MM.1S (cell line): ENCODE measurements at regions not wholly inside any gene's neighbourhood (a gene's known extent, or its start where the extent isn't known, plus 50 kb on each side); places are given as distances from the start of the nearest gene placed in this dataset.

Experiments
- DNase-seq: peaks from one replicate; pipeline ENCODE4 v3.0.0-alpha.2; 2015
- H2AFZ ChIP-seq: fragments of 300-600 bp; sonication (generic); 2 replicates; pipeline ENCODE4 v1.6.0; 2016; ENCODE audit warnings: antibody characterized with exemption, low read length
- H3F3A ChIP-seq: fragments of 300-600 bp; sonication (generic); 2 replicates; pipeline ENCODE4 v1.6.1; 2016; ENCODE audit warnings: mild to moderate bottlenecking, antibody characterized with exemption, low read length, moderate library complexity, mixed read lengths; ENCODE audit not compliant: insufficient read depth
- H3K27ac ChIP-seq: fragments of 300-600 bp; sonication (generic); 2 replicates; pipeline ENCODE4 v1.5.1; 2016; ENCODE audit warnings: mild to moderate bottlenecking, low read length
- H3K27me3 ChIP-seq: fragments of 300-600 bp; sonication (generic); replicated peaks from 2 replicates; pipeline ENCODE4 v1.6.0; 2016; ENCODE audit warnings: low read length; ENCODE audit not compliant: insufficient read depth
- H3K36me3 ChIP-seq: fragments of 300-600 bp; sonication (generic); replicated peaks from 2 replicates; pipeline ENCODE4 v1.6.1; 2016; ENCODE audit warnings: mild to moderate bottlenecking, low read length, mixed read lengths; ENCODE audit not compliant: insufficient read depth
- H3K4me1 ChIP-seq: fragments of 300-600 bp; sonication (generic); 2 replicates; pipeline ENCODE4 v1.6.1; 2016; ENCODE audit warnings: low read length, mixed read lengths
- H3K4me2 ChIP-seq: fragments of 300-600 bp; sonication (generic); 2 replicates; pipeline ENCODE4 v1.6.0; 2016; ENCODE audit warnings: low read depth, low read length
- H3K4me3 ChIP-seq: fragments of 300-600 bp; sonication (generic); 2 replicates; pipeline ENCODE4 v1.5.1; 2016; ENCODE audit warnings: low read length, mixed read lengths
- H3K79me2 ChIP-seq: fragments of 300-600 bp; sonication (generic); 2 replicates; pipeline ENCODE4 v1.6.1; 2016; ENCODE audit warnings: mixed run types, low read length, mixed read lengths
- H3K9ac ChIP-seq: fragments of 300-600 bp; sonication (generic); 2 replicates; pipeline ENCODE4 v1.6.1; 2016; ENCODE audit warnings: low read length, mixed read lengths
- H3K9me2 ChIP-seq: fragments of 300-600 bp; sonication (generic); replicated peaks from 2 replicates; pipeline ENCODE4 v1.6.1; 2016; ENCODE audit warnings: mild to moderate bottlenecking, low read length, mixed read lengths; ENCODE audit not compliant: insufficient read depth
- H3K9me3 ChIP-seq: fragments of 300-600 bp; sonication (generic); replicated peaks from 2 replicates; pipeline ENCODE4 v1.6.1; 2016; ENCODE audit warnings: mild to moderate bottlenecking, low read length, mixed read lengths; ENCODE audit not compliant: insufficient read depth
- H4K20me1 ChIP-seq: fragments of 300-600 bp; sonication (generic); 2 replicates; pipeline ENCODE4 v1.6.1; 2016; ENCODE audit warnings: mild to moderate bottlenecking, low read length, moderate library complexity, mixed read lengths; ENCODE audit not compliant: insufficient read depth
- EZH2 ChIP-seq: fragments of 300-600 bp; sonication (generic); optimal IDR thresholded peaks from 2 replicates; pipeline ENCODE3; 2017; ENCODE audit warnings: low read depth, mild to moderate bottlenecking, antibody characterized with exemption, low read length, mixed read lengths
- EZH2phosphoT487 ChIP-seq: fragments of 300-600 bp; sonication (generic); IDR thresholded peaks from 2 replicates; pipeline ENCODE4 v1.6.1; 2018; ENCODE audit warnings: antibody characterized with exemption, low read length
- TF ChIP-seq, protein P1 (sequence below): fragments of 300-600 bp; sonication (generic); IDR thresholded peaks from 2 replicates; pipeline ENCODE4 v1.5.1; 2016; ENCODE audit warnings: antibody characterized with exemption, low read length, mixed read lengths

DNA sequence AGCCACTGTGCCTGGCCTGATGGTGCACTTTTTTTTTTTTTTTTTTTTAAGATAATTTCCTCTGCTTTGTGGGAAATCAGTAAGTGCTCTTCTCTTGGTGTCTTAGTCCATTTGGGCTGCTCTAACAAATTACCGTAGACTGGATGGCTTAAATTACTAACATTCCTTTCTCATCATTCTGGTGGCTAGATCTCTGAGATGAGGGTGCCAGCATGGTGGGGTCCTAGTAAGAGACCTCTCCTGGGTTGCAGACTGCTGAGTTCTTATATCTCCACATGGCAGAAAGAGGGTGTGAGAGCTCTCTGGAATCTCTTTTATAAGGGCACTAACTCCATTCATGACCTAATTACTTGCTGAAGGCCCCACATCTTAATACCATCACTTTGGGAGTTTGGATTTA, 133.9 kb upstream of the ANKRD55 start:
- H3K27ac ChIP-seq: no peak overlapping the region
- H3K4me1 ChIP-seq: no peaks in the 10 kb centered on the region
- H3K4me3 ChIP-seq: no peak overlapping the region
- H3K9ac ChIP-seq: no peak overlapping the region
- no peak for DNase-seq
- H3K27me3 ChIP-seq: no peaks in the 10 kb centered on the region
- no peaks in the 10 kb centered on the region for H3K9me3 ChIP-seq
- H3K36me3 ChIP-seq: no peaks in the 10 kb centered on the region
- H3F3A ChIP-seq: no peaks in the 10 kb centered on the region
- no peaks in the 10 kb centered on the region for H3K9me2 ChIP-seq
- H2AFZ ChIP-seq: no peak overlapping the region
- H3K79me2 ChIP-seq: no peaks in the 10 kb centered on the region
- H3K4me2 ChIP-seq: no peak overlapping the region
- TF ChIP-seq, protein P1, sequence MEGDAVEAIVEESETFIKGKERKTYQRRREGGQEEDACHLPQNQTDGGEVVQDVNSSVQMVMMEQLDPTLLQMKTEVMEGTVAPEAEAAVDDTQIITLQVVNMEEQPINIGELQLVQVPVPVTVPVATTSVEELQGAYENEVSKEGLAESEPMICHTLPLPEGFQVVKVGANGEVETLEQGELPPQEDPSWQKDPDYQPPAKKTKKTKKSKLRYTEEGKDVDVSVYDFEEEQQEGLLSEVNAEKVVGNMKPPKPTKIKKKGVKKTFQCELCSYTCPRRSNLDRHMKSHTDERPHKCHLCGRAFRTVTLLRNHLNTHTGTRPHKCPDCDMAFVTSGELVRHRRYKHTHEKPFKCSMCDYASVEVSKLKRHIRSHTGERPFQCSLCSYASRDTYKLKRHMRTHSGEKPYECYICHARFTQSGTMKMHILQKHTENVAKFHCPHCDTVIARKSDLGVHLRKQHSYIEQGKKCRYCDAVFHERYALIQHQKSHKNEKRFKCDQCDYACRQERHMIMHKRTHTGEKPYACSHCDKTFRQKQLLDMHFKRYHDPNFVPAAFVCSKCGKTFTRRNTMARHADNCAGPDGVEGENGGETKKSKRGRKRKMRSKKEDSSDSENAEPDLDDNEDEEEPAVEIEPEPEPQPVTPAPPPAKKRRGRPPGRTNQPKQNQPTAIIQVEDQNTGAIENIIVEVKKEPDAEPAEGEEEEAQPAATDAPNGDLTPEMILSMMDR: no peak
- TF ChIP-seq EZH2phosphoT487: no peak
- no peak for TF ChIP-seq EZH2
- no peaks in the 10 kb centered on the region for H4K20me1 ChIP-seq

DNA sequence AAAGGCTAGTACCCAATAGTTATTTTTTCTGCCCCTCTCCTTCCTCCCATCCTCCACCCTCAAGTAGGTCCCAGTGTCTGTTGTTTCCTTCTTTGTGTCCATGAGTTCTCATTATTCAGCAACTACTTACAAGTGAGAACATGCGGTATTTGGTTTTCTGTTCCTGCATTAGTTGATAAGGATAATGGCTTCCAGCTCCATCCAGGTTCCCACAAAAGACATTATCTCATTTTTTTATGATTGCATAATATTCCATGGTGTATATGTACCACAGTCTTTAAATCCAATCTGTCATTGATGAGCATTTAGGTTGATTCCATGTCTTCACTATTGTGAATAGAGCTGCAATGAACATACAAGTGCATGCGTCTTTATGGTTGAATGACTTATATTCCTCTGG, 128.3 kb upstream of the ANKRD55 start:
- no peak overlapping the region for H3K4me2 ChIP-seq
- H3K27ac ChIP-seq: no peak overlapping the region
- 0 out of 2 replicates have a peak, but pooled peaks cover 3% of the 10 kb centered on the region for H3K4me1 ChIP-seq
- no peaks in the 10 kb centered on the region for H3K36me3 ChIP-seq
- no peak overlapping the region for H3K9ac ChIP-seq
- H3K9me3 ChIP-seq: no peaks in the 10 kb centered on the region
- no peak for DNase-seq
- H3F3A ChIP-seq: no peaks in the 10 kb centered on the region
- H3K27me3 ChIP-seq: no peaks in the 10 kb centered on the region
- H2AFZ ChIP-seq: no peak overlapping the region
- TF ChIP-seq EZH2 (no peak), EZH2phosphoT487 (no peak)
- TF ChIP-seq, protein P1: no peak
- H3K4me3 ChIP-seq: no peak overlapping the region
- H3K79me2 ChIP-seq: no peaks in the 10 kb centered on the region
- H3K9me2 ChIP-seq: no peaks in the 10 kb centered on the region
- H4K20me1 ChIP-seq: no peaks in the 10 kb centered on the region

DNA sequence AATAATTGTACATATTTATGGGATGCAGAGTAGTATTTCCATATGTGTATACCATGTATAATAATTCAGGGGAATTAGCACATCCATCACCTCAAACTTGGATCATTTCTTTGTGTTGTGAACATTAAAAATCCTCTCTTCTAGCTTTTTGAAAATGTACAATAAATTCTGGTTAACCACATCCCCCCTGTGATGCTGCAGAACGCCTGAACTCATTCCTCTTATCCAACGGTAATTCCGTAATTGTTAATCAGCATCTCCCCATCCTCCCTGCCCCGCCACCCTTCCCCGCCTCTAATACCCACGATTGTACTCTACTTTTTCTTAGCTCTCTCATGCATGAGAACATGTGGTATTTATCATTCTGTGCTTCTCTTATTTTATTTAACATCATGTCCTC, 127.7 kb upstream of the ANKRD55 start:
- H3K27ac ChIP-seq: no peak overlapping the region
- no peaks in the 10 kb centered on the region for H3K9me3 ChIP-seq
- no peaks in the 10 kb centered on the region for H3K36me3 ChIP-seq
- no peak overlapping the region for H3K9ac ChIP-seq
- TF ChIP-seq EZH2phosphoT487 (no peak), EZH2 (no peak)
- TF ChIP-seq, protein P1: no peak
- 0 out of 2 replicates have a peak, but pooled peaks cover 3% of the 10 kb centered on the region for H3K4me1 ChIP-seq
- no peaks in the 10 kb centered on the region for H3K79me2 ChIP-seq
- H3K9me2 ChIP-seq: no peaks in the 10 kb centered on the region
- no peak overlapping the region for H2AFZ ChIP-seq
- H3K4me2 ChIP-seq: no peak overlapping the region
- DNase-seq: no peak
- H3F3A ChIP-seq: no peaks in the 10 kb centered on the region
- no peaks in the 10 kb centered on the region for H3K27me3 ChIP-seq
- H3K4me3 ChIP-seq: no peak overlapping the region
- no peaks in the 10 kb centered on the region for H4K20me1 ChIP-seq
